Esophagus muscularis mucosa (tissue), 3 donors: ENCODE measurements at regions not wholly inside any gene's neighbourhood (a gene's known extent, or its start where the extent isn't known, plus 50 kb on each side); places are given as distances from the start of the nearest gene placed in this dataset.

Experiments
- EP300 ChIP-seq: sonication (generic); formaldehyde crosslinking; IDR thresholded peaks from one replicate; pipeline ENCODE4 v1.6.1; 2017; ENCODE audit warnings: antibody characterized with exemption
- TF ChIP-seq, protein P1 (sequence below), 3 experiments: fragments of 200-600 bp in 2 of 3; fragments of 450-650 bp in 1 of 3; sonication (generic) in 2 of 3; IDR thresholded peaks; one replicate each; pipeline ENCODE4 v1.5.1; 2017 to 2019; ENCODE audit warnings: antibody characterized with exemption in 3 of 3, mild to moderate bottlenecking in 2 of 3, moderate library complexity in 1 of 3

- TF ChIP-seq, protein P1, sequence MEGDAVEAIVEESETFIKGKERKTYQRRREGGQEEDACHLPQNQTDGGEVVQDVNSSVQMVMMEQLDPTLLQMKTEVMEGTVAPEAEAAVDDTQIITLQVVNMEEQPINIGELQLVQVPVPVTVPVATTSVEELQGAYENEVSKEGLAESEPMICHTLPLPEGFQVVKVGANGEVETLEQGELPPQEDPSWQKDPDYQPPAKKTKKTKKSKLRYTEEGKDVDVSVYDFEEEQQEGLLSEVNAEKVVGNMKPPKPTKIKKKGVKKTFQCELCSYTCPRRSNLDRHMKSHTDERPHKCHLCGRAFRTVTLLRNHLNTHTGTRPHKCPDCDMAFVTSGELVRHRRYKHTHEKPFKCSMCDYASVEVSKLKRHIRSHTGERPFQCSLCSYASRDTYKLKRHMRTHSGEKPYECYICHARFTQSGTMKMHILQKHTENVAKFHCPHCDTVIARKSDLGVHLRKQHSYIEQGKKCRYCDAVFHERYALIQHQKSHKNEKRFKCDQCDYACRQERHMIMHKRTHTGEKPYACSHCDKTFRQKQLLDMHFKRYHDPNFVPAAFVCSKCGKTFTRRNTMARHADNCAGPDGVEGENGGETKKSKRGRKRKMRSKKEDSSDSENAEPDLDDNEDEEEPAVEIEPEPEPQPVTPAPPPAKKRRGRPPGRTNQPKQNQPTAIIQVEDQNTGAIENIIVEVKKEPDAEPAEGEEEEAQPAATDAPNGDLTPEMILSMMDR (IDR thresholded peaks at IDR 0.05) = no peak
- no peak for TF ChIP-seq EP300
These were observed 50.5 kb upstream of the SPDEF start for GRCh38 chr6:34606477-34607265.
